NCI-H1417 (cell line): ENCODE measurements at regions not wholly inside any gene's neighbourhood (a gene's known extent, or its start where the extent isn't known, plus 50 kb on each side); places are given as distances from the start of the nearest gene placed in this dataset.
"Not testable (repeated sequence)": the region's sequence is repeated elsewhere in the genome, so short reads cannot be mapped to it uniquely, and the experiment has no call there.

Source experiments
- DNase-seq, 3 experiments: peaks; one replicate each; lab custom pipeline; 2025; lab: John Stamatoyannopoulos, UW

- no peak for DNase-seq
These were observed 178.9 kb downstream of the RTP5 start for GRCh38 chr2:242048479-242048878.

- not testable (repeated sequence) for DNase-seq
These were observed 180.0 kb downstream of the RTP5 start for GRCh38 chr2:242049492-242049891.

GRCh38 chr2:242051463-242051862, 181.9 kb downstream of the RTP5 start:
- DNase-seq: no peak

GRCh38 chr2:242052421-242052820, 182.9 kb downstream of the RTP5 start:
- DNase-seq: no peak

- DNase-seq: peak in 1 of 3 experiments; percentile 60
These were observed 184.4 kb downstream of the RTP5 start for GRCh38 chr2:242053921-242054320.

GRCh38 chr2:242054406-242054805, 184.9 kb downstream of the RTP5 start:
- DNase-seq: no peak

- no peak for DNase-seq
These were observed 185.6 kb downstream of the RTP5 start for GRCh38 chr2:242054881-242055801.

- DNase-seq: peak in 1 of 3 experiments; percentile 28
These were observed 186.5 kb downstream of the RTP5 start for GRCh38 chr2:242056026-242056425.

- DNase-seq: no peak
These were observed 187.3 kb downstream of the RTP5 start for GRCh38 chr2:242056785-242057184.

- no peak for DNase-seq
These were observed 188.0 kb downstream of the RTP5 start for GRCh38 chr2:242057379-242058040.

GRCh38 chr2:242058116-242058680, 188.7 kb downstream of the RTP5 start:
- DNase-seq: no peak

- no peak for DNase-seq
These were observed 190.0 kb downstream of the RTP5 start for GRCh38 chr2:242059566-242059965.

GRCh38 chr2:242060212-242060835, 190.8 kb downstream of the RTP5 start:
- DNase-seq: no peak

- DNase-seq: not testable (repeated sequence)
These were observed 192.4 kb downstream of the RTP5 start for GRCh38 chr2:242061930-242062329.

GRCh38 chr2:242063436-242063835, 193.9 kb downstream of the RTP5 start:
- no peak for DNase-seq

GRCh38 chr2:242063850-242064249, 194.3 kb downstream of the RTP5 start:
- no peak for DNase-seq

- no peak for DNase-seq
These were observed 195.1 kb downstream of the RTP5 start for GRCh38 chr2:242064364-242065250.

GRCh38 chr2:242065426-242065825, 195.9 kb downstream of the RTP5 start:
- no peak for DNase-seq

GRCh38 chr2:242069018-242069417, 199.5 kb downstream of the RTP5 start:
- no peak for DNase-seq

- peak in 1 of 3 experiments; percentile 74 for DNase-seq
These were observed 200.4 kb downstream of the RTP5 start for GRCh38 chr2:242069938-242070395.

- peak; percentile 67 to 89 (median 83) for DNase-seq
These were observed 201.2 kb downstream of the RTP5 start for GRCh38 chr2:242070726-242071125.
